Panc1 (cell line): ENCODE measurements at regions not wholly inside any gene's neighbourhood (a gene's known extent, or its start where the extent isn't known, plus 50 kb on each side); places are given as distances from the start of the nearest gene placed in this dataset.

ENCODE experiments used
- ATAC-seq: fragments of 200-7000 bp; cut with Tn5 transposase; 2 replicates; pipeline ENCODE4 v1.9.1; 2020; ENCODE audit warnings: mild to moderate bottlenecking, moderate library complexity
- BruUV-seq: library from RNA; stranded (reverse); fragments of 400-500 nt; replicated peaks from 2 replicates; lab custom pipeline; 2021; lab: Mats Ljungman, UMichigan
- CTCF ChIA-PET: fragments of 300-600 bp; sonication (Branson Sonifier 250); formaldehyde crosslinking; loops from one replicate; lab custom pipeline; 2022; ENCODE audit warnings: antibody characterized with exemption; lab: Charles Lee
- POLR2A ChIA-PET: fragments of 300-600 bp; sonication (Branson Sonifier 250); formaldehyde crosslinking; loops from one replicate; lab custom pipeline; 2022; ENCODE audit warnings: antibody characterized with exemption; lab: Charles Lee
- DNase-seq: peaks from one replicate; pipeline ENCODE4 v3.0.0-alpha.2; 2010; ENCODE audit warnings: low read depth, low spot score
- H3K27ac ChIP-seq: 2 replicates; pipeline ENCODE4 v1.5.1; 2011; ENCODE audit warnings: mild to moderate bottlenecking, low read length, inconsistent platforms
- H3K27me3 ChIP-seq: fragments of 200-500 bp; sonication (Bioruptor generic); 2 replicates; pipeline ENCODE4 v1.6.0; 2014; ENCODE audit warnings: low read length, inconsistent platforms; ENCODE audit not compliant: control insufficient read depth, insufficient read depth
- H3K36me3 ChIP-seq: fragments of 200-500 bp; sonication (Bioruptor generic); 2 replicates; pipeline ENCODE4 v1.5.1; 2014; ENCODE audit warnings: inconsistent platforms, mild to moderate bottlenecking, low read length, moderate library complexity; ENCODE audit not compliant: control insufficient read depth, insufficient read depth
- H3K4me1 ChIP-seq: 2 replicates; pipeline ENCODE4 v1.5.1; 2011; ENCODE audit warnings: inconsistent platforms, mild to moderate bottlenecking, low read length, moderate library complexity; ENCODE audit not compliant: control insufficient read depth, insufficient read depth
- H3K4me3 ChIP-seq, 2 experiments: 2 replicates each; pipeline ENCODE4 v1.5.1; 2011 to 2012; ENCODE audit warnings: low read depth in 2 of 2, low read length in 2 of 2, mild to moderate bottlenecking in 2 of 2, inconsistent platforms in 1 of 2, moderate library complexity in 1 of 2
- H3K9me3 ChIP-seq: fragments of 200-500 bp; sonication (Bioruptor generic); 2 replicates; pipeline ENCODE4 v1.5.1; 2014; ENCODE audit warnings: low read depth, mild to moderate bottlenecking, inconsistent platforms, low read length, moderate library complexity; ENCODE audit not compliant: control insufficient read depth, insufficient read depth
- CTCF ChIP-seq: fragments of 450-650 bp; IDR thresholded peaks from 2 replicates; pipeline ENCODE4 v1.5.1; 2017; ENCODE audit warnings: mild to moderate bottlenecking
- POLR2AphosphoS5 ChIP-seq: IDR thresholded peaks from 2 replicates; pipeline ENCODE4 v1.6.1; 2012; ENCODE audit warnings: mild to moderate bottlenecking, low read depth, low read length, moderate library complexity
- SIN3A ChIP-seq: IDR thresholded peaks from 2 replicates; pipeline ENCODE4 v1.6.1; 2012; ENCODE audit warnings: low read depth, mild to moderate bottlenecking, low read length, moderate library complexity, borderline replicate concordance; ENCODE audit not compliant: insufficient read depth
- TCF7L2 ChIP-seq: IDR thresholded peaks from 2 replicates; pipeline ENCODE4 v1.6.1; 2011; ENCODE audit warnings: mild to moderate bottlenecking, low read depth, low read length, inconsistent platforms
- in situ Hi-C: cut with HindIII; loops from 2 replicates; pipeline ENCODE4 v1.10.0; 2016; ENCODE audit warnings: low sequenced_read_pairs, low pct_unique_long_range_greater_than_20kb
- intact Hi-C: fragments of 100-400 bp; cut with micrococcal nuclease; formaldehyde crosslinking; loops from one replicate; pipeline ENCODE4 v1.10.0; 2022; ENCODE audit not compliant: unreplicated experiment
- TF ChIP-seq, protein P1 (sequence below), 2 experiments: IDR thresholded peaks; 2 replicates each; pipeline ENCODE4 v1.6.1; 2011 to 2012; ENCODE audit warnings: low read depth in 2 of 2, control low read depth in 1 of 2, low read length in 1 of 2, mild to moderate bottlenecking in 1 of 2, moderate library complexity in 1 of 2; ENCODE audit not compliant: insufficient read depth in 1 of 2

GRCh38 chr22:27482402-27482801 lies 319.2 kb downstream of the MN1 start:
- no peak for ATAC-seq
- H3K27ac ChIP-seq = no peak overlapping the region
- no TSS peak for BruUV-seq
- no peaks in the 10 kb centered on the region for H3K27me3 ChIP-seq
- H3K4me1 ChIP-seq = no peaks in the 10 kb centered on the region; the same call in 1 of the 2 replicates
- H3K9me3 ChIP-seq = no peaks in the 10 kb centered on the region
- TF ChIP-seq SIN3A = no peak
- TF ChIP-seq, protein P1, sequence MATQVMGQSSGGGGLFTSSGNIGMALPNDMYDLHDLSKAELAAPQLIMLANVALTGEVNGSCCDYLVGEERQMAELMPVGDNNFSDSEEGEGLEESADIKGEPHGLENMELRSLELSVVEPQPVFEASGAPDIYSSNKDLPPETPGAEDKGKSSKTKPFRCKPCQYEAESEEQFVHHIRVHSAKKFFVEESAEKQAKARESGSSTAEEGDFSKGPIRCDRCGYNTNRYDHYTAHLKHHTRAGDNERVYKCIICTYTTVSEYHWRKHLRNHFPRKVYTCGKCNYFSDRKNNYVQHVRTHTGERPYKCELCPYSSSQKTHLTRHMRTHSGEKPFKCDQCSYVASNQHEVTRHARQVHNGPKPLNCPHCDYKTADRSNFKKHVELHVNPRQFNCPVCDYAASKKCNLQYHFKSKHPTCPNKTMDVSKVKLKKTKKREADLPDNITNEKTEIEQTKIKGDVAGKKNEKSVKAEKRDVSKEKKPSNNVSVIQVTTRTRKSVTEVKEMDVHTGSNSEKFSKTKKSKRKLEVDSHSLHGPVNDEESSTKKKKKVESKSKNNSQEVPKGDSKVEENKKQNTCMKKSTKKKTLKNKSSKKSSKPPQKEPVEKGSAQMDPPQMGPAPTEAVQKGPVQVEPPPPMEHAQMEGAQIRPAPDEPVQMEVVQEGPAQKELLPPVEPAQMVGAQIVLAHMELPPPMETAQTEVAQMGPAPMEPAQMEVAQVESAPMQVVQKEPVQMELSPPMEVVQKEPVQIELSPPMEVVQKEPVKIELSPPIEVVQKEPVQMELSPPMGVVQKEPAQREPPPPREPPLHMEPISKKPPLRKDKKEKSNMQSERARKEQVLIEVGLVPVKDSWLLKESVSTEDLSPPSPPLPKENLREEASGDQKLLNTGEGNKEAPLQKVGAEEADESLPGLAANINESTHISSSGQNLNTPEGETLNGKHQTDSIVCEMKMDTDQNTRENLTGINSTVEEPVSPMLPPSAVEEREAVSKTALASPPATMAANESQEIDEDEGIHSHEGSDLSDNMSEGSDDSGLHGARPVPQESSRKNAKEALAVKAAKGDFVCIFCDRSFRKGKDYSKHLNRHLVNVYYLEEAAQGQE (IDR thresholded peaks at IDR 0.05; ENCODE audit: insufficient read depth in 1 of 2, low read depth in 2 of 2, low read length in 1 of 2) = no peak
- no peak for TF ChIP-seq TCF7L2
- no peak for TF ChIP-seq CTCF
- no peak for TF ChIP-seq POLR2AphosphoS5
- intact Hi-C loops = no loop called here
- H3K4me3 ChIP-seq = no peak overlapping the region
- CTCF ChIA-PET = no interaction called here
- in situ Hi-C loops = no loop called here
- no peak for DNase-seq
- POLR2A ChIA-PET = no interaction called here
- no peaks in the 10 kb centered on the region for H3K36me3 ChIP-seq

- no peak for TF ChIP-seq TCF7L2
- no peak overlapping the region for H3K4me3 ChIP-seq
- H3K4me1 ChIP-seq = no peaks in the 10 kb centered on the region; the same call in 1 of the 2 replicates
- intact Hi-C loops (no loop called here), in situ Hi-C loops (no loop called here)
- no peak overlapping the region for H3K27ac ChIP-seq
- no peaks in the 10 kb centered on the region for H3K9me3 ChIP-seq
- BruUV-seq = no TSS peak
- H3K27me3 ChIP-seq = no peaks in the 10 kb centered on the region; the same call in 1 of the 2 replicates
- ATAC-seq = no peak
- H3K36me3 ChIP-seq = no peaks in the 10 kb centered on the region
- ChIA-PET CTCF (no interaction called here), POLR2A (no interaction called here)
- no peak for DNase-seq
These were observed 318.3 kb downstream of the MN1 start for GRCh38 chr22:27483095-27483785.

- intact Hi-C loops = no loop called here
- no peak for ATAC-seq
These were observed 315.7 kb downstream of the MN1 start for GRCh38 chr22:27485842-27486241.

More at GRCh38 chr22:27485842-27486241, 315.7 kb downstream of the MN1 start:
- Histone ChIP-seq H3K4me1 (no peaks in the 10 kb centered on the region; the same call in 1 of the 2 replicates), H3K36me3 (no peaks in the 10 kb centered on the region), H3K4me3 (no peak overlapping the region), H3K27me3 (no peaks in the 10 kb centered on the region; the same call in 1 of the 2 replicates), H3K27ac (no peak overlapping the region), H3K9me3 (no peaks in the 10 kb centered on the region)
- in situ Hi-C loops = no loop called here
- TF ChIP-seq, protein P1 (IDR thresholded peaks at IDR 0.05; ENCODE audit: insufficient read depth in 1 of 2, low read depth in 2 of 2, low read length in 1 of 2) = no peak
- TF ChIP-seq SIN3A (no peak), CTCF (no peak), POLR2AphosphoS5 (no peak)
- CTCF ChIA-PET = no interaction called here
- no TSS peak for BruUV-seq
- POLR2A ChIA-PET = no interaction called here
- DNase-seq = no peak
